NCI-H524 (cell line): ENCODE measurements at regions not wholly inside any gene's neighbourhood (a gene's known extent, or its start where the extent isn't known, plus 50 kb on each side); places are given as distances from the start of the nearest gene placed in this dataset.
A peak's percentile ranks its signal among the peaks of the same experiment; 100 is the strongest.
"Not testable (repeated sequence)": the region's sequence is repeated elsewhere in the genome, so short reads cannot be mapped to it uniquely, and the experiment has no call there.

Experiments
- DNase-seq, 2 experiments: peaks; one replicate each; lab custom pipeline; 2025; lab: John Stamatoyannopoulos, UW

GRCh38 chr7:130789436-130789835, 55.4 kb upstream of the KLF14 start:
- no peak for DNase-seq

GRCh38 chr7:130791746-130792145, 57.7 kb upstream of the KLF14 start:
- no peak for DNase-seq

- DNase-seq = no peak
Measured at GRCh38 chr7:130793855-130794618, 60.0 kb upstream of the KLF14 start.

GRCh38 chr7:130794619-130794922, 60.6 kb upstream of the KLF14 start:
- no peak for DNase-seq

- not testable (repeated sequence) for DNase-seq
Measured at GRCh38 chr7:130796425-130796824, 62.4 kb upstream of the KLF14 start.

- DNase-seq = no peak
Measured at GRCh38 chr7:130803127-130803526, 69.1 kb upstream of the KLF14 start.

- DNase-seq = no peak
Measured at GRCh38 chr7:130804220-130804619, 70.2 kb upstream of the KLF14 start.

- DNase-seq = not testable (repeated sequence)
Measured at GRCh38 chr7:130812819-130813218, 78.8 kb upstream of the KLF14 start.

- DNase-seq = peak in 1 of 2 experiments; percentile 37
Measured at GRCh38 chr7:130814778-130815335, 80.8 kb upstream of the KLF14 start.

- no peak for DNase-seq
Measured at GRCh38 chr7:130818056-130818455, 84.0 kb upstream of the KLF14 start.

GRCh38 chr7:130821864-130822263, 87.9 kb upstream of the KLF14 start:
- no peak for DNase-seq

GRCh38 chr7:130822642-130823041, 88.6 kb upstream of the KLF14 start:
- DNase-seq = no peak

- DNase-seq = no peak
Measured at GRCh38 chr7:130823060-130823459, 89.1 kb upstream of the KLF14 start.

- DNase-seq = no peak
Measured at GRCh38 chr7:130825819-130826218, 91.8 kb upstream of the KLF14 start.

GRCh38 chr7:130829415-130829814, 95.4 kb upstream of the KLF14 start:
- DNase-seq = no peak

GRCh38 chr7:130831322-130831721, 97.3 kb upstream of the KLF14 start:
- no peak for DNase-seq

GRCh38 chr7:130831817-130832481, 97.9 kb upstream of the KLF14 start:
- DNase-seq = peak in 1 of 2 experiments; percentile 27

- no peak for DNase-seq
Measured at GRCh38 chr7:130838738-130839137, 104.7 kb upstream of the KLF14 start.

GRCh38 chr7:130840599-130840998, 106.6 kb upstream of the KLF14 start:
- no peak for DNase-seq

GRCh38 chr7:130841416-130841815, 107.4 kb upstream of the KLF14 start:
- DNase-seq = peak in 1 of 2 experiments; percentile 23

GRCh38 chr7:130843703-130844102, 109.7 kb upstream of the KLF14 start:
- no peak for DNase-seq

GRCh38 chr7:130844811-130845580, 111.0 kb upstream of the KLF14 start:
- no peak for DNase-seq
